HG03342 (cell line): ENCODE measurements at regions not wholly inside any gene's neighbourhood (a gene's known extent, or its start where the extent isn't known, plus 50 kb on each side); places are given as distances from the start of the nearest gene placed in this dataset.

Source experiments
- ATAC-seq: cut with Tn5 transposase; IDR thresholded peaks from one replicate; pipeline ENCODE4 v1.9.1; 2021; ENCODE audit warnings: mild to moderate bottlenecking, moderate library complexity; ENCODE audit not compliant: unreplicated experiment

DNA sequence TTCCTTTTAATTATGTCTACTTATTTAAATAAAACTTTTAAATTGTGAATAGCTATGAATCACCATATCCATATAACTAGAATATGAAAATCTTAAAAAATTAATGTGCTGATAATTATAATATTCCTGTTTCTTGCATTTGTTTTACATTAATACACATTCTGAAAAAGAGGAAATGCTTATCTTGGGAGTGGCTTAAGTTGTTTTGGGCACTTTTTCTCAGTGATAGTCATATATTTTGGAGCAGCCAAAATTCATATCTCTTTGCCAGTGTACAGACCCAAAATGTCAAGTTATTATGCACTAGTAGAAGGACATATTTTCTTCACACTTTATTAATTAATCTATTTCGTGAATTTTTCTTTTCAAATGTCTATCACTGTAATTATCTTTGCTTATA is 838.5 kb downstream of the USP25 start:
- no peak for ATAC-seq

GRCh38 chr21:16568661-16569060 is 838.9 kb downstream of the USP25 start:
- ATAC-seq: no peak

DNA sequence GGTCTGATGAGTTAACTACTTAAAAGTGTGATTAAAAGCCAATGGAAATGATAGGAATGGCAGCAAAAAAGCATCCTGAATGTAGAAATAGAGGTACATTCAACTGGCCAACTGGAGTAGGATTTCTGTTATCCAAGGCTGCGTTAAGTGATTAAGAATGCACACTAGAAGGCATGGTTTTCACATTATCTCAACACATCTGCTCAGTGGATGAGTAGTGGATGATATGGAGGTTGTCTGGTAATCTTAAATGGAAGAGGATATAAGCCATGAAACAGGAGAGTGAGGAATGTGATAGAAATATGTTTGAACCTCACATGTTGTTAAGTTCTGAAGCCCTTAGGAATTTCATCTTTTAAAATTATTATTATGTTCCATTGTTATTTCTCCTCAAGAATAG is 839.9 kb downstream of the USP25 start:
- ATAC-seq: no peak

GRCh38 chr21:16570171-16570570 is 840.4 kb downstream of the USP25 start:
- no peak for ATAC-seq

GRCh38 chr21:16570856-16571255 is 841.1 kb downstream of the USP25 start:
- ATAC-seq: no peak

GRCh38 chr21:16571594-16571993 is 841.8 kb downstream of the USP25 start:
- ATAC-seq: no peak

DNA sequence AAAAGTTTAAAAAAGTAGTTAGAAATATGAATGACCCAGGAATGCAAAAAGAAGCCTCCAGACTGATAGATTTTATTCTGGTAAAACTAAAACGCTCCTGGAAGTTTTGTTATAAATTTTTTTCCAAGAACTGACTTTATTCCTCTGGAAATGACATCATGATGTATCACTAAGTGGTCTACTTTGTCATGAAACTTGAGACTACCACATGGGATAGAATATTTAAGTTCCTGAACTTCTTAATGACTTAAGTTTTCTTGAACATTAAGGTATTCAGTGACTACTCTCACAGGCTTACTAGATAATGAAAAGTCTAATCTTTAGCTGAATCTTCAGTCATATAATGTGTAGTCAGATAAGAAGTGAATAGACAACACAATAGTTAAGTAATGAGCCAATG is 842.2 kb downstream of the USP25 start:
- ATAC-seq: no peak

- no peak for ATAC-seq
These were observed 843.8 kb downstream of the USP25 start for GRCh38 chr21:16573578-16573977.

GRCh38 chr21:16577975-16578374 is 848.2 kb downstream of the USP25 start:
- no peak for ATAC-seq

GRCh38 chr21:16578912-16579311 is 849.1 kb downstream of the USP25 start:
- ATAC-seq: no peak

GRCh38 chr21:16579538-16579937 is 849.8 kb downstream of the USP25 start:
- ATAC-seq: no peak

- ATAC-seq: no peak
These were observed 850.9 kb downstream of the USP25 start for GRCh38 chr21:16580661-16581060.

GRCh38 chr21:16583556-16583955 is 853.8 kb downstream of the USP25 start:
- no peak for ATAC-seq

DNA sequence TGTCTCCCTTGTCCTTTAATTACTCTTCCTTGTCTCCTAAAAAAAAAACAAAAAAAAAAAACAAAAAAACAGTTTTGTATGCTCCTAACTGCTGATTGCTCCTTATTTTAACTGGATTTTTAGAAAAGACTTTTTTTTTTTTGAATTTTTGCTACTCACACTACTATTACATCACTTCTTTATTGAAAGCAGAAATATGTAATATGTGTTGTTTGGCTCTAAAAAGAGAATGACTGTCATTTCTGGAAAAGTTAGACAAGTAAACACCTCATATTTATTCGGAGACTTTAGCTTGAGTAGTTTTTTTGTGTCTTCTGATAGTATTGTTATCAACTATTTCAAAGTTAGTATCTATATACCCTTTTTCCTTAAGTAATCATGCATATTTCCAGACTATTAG is 855.0 kb downstream of the USP25 start:
- ATAC-seq: no peak

GRCh38 chr21:16585896-16586295 is 856.1 kb downstream of the USP25 start:
- ATAC-seq: no peak

- no peak for ATAC-seq
These were observed 857.4 kb downstream of the USP25 start for GRCh38 chr21:16587141-16587581.

GRCh38 chr21:16587681-16588375 is 858.0 kb downstream of the USP25 start:
- no peak for ATAC-seq

DNA sequence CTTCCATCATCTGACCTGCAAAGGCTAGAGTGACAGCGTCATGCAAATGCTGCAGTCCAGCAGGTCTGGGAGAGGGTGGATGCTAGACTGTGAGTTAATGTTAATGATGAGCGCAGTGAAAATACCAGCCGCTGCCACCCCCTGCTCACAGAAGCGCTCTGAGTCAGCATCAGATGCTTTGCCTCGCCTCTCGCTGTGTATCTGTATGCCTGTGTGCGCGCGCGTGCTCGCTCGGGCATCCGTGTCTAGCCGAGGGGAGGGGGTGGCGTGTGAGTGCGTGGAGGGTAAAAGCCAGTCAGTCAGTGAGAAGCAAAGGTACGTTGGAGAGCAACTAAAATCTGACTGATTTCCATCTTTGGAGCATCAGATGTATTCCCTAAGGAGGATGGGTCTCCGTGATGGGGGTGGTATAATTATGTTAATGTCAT is 858.7 kb downstream of the USP25 start:
- no peak for ATAC-seq

GRCh38 chr21:16589006-16589898 is 859.5 kb downstream of the USP25 start:
- ATAC-seq: no peak

GRCh38 chr21:16590186-16590585 is 860.4 kb downstream of the USP25 start:
- no peak for ATAC-seq

GRCh38 chr21:16590641-16591292 is 861.0 kb downstream of the USP25 start:
- ATAC-seq: no peak

DNA sequence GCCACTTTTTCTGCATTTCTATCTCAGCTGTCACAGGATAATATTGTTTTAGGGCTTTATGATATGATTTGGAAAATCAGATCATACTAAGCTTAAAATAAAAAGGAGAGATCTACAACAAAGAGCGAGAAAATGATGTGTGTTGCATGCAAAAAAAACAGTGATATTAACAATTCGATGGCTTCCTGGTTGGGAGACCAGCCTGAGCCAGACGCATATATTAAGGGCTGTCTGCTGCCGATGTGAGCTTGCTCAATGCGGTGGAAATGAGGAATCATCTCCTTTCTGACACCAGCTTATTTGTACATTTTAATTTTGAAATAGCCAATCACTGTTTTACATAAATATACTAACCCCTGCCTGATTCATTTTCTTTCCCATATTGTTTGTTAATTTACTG is 862.6 kb downstream of the USP25 start:
- no peak for ATAC-seq
